ENCODE measurements at regions not wholly inside any gene's neighbourhood (a gene's known extent, or its start where the extent isn't known, plus 50 kb on each side); places are given as distances from the start of the nearest gene placed in this dataset.

DNA sequence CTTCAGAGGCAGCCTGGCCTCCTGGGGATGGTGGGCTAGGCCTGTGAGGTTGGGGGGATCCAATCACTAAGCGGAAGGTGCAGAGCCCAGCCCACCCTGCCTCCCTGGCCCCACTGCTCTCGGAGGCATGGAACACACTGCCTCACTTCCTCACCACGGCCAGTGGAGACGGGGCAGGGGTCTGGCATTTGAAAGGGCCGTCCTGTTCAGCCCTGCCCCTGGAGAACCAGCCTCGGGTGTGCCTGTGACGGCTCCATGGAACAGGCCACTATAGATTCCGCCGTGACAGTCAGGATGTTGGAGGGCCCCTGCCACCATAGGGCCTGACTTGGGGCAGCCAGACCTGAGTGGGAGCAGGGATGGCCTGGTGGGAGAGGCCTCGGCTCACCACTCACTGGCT is 110.2 kb downstream of the DACT2 start:
- no peak overlapping the region for H2BK120ac ChIP-seq (ENCODE audit: low read depth, low read length)
- WGBS, 2 experiments (ENCODE audit: extremely low coverage in 2 of 2, insufficient read length in 1 of 2) = 50% methylated on average over 4 of the region's 10 CpGs; no CpG with 5 or more reads in 1 of the 2 experiments
- TF ChIP-seq, protein P1, sequence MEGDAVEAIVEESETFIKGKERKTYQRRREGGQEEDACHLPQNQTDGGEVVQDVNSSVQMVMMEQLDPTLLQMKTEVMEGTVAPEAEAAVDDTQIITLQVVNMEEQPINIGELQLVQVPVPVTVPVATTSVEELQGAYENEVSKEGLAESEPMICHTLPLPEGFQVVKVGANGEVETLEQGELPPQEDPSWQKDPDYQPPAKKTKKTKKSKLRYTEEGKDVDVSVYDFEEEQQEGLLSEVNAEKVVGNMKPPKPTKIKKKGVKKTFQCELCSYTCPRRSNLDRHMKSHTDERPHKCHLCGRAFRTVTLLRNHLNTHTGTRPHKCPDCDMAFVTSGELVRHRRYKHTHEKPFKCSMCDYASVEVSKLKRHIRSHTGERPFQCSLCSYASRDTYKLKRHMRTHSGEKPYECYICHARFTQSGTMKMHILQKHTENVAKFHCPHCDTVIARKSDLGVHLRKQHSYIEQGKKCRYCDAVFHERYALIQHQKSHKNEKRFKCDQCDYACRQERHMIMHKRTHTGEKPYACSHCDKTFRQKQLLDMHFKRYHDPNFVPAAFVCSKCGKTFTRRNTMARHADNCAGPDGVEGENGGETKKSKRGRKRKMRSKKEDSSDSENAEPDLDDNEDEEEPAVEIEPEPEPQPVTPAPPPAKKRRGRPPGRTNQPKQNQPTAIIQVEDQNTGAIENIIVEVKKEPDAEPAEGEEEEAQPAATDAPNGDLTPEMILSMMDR (conservative IDR thresholded peaks at IDR 0.05; ENCODE audit: low read depth, low read length) = no peak
- TF ChIP-seq RCOR1 (IDR thresholded peaks at IDR 0.05; ENCODE audit: insufficient replicate concordance, low read length) = no peak

More for the DNA sequence above, 110.2 kb downstream of the DACT2 start:
- Histone ChIP-seq H4K8ac (ENCODE audit: low read depth in 2 of 2, low read length in 2 of 2) (no peak overlapping the region), H3K27me3 (ENCODE audit: control insufficient read depth, insufficient read depth, low read length) (no peaks in the 10 kb centered on the region), H2BK20ac (ENCODE audit: low read depth, low read length) (no peak overlapping the region), H3K36me3 (ENCODE audit: control insufficient read depth, insufficient read depth, low read length) (no peaks in the 10 kb centered on the region), H3K9me1 (ENCODE audit: insufficient read depth, low read length) (no peaks in the 10 kb centered on the region), H2AFZ (replicated peaks; ENCODE audit: low read length, poor library complexity) (no peak overlapping the region), H3K9me3 (ENCODE audit: control insufficient read depth, insufficient read depth, low read length) (peaks cover 31% of the 10 kb centered on the region), H3K23ac (ENCODE audit: low read depth, low read length) (no peak overlapping the region), H2AK9ac (replicated peaks; ENCODE audit: low read depth, low read length, poor library complexity) (no peak overlapping the region), H2AK5ac (ENCODE audit: low read depth, low read length) (no peak overlapping the region), H2BK15ac (ENCODE audit: low read depth, low read length) (no peak overlapping the region), H3K9ac (ENCODE audit: low read depth, low read length) (no peak overlapping the region), H3K4ac (ENCODE audit: low read depth, low read length) (no peak overlapping the region), H3K18ac (ENCODE audit: low read depth, low read length) (no peak overlapping the region), H4K91ac (ENCODE audit: insufficient read depth, low read depth, low read length) (no peak overlapping the region), H3K79me1 (ENCODE audit: low read depth in 1 of 2, low read length in 2 of 2) (no peaks in the 10 kb centered on the region), H3K4me3 (ENCODE audit: insufficient read depth, low read depth, low read length) (no peak overlapping the region), H2BK5ac (ENCODE audit: low read depth, low read length, poor library complexity, severe bottlenecking) (no peak overlapping the region), H3K56ac (ENCODE audit: extremely low read depth, insufficient read depth, low read length) (no peak overlapping the region), H3K27ac (ENCODE audit: insufficient read depth, low read length) (no peak overlapping the region), H3K4me1 (ENCODE audit: control insufficient read depth, insufficient read depth, low read length) (no peaks in the 10 kb centered on the region), H4K5ac (ENCODE audit: low read depth, low read length) (no peak overlapping the region), H4K20me1 (ENCODE audit: insufficient read depth, low read length) (no peaks in the 10 kb centered on the region), H3K4me2 (ENCODE audit: low read depth, low read length) (no peak overlapping the region), H3K14ac (replicated peaks; ENCODE audit: low read depth, low read length) (no peak overlapping the region)
- intact Hi-C loops (cut with micrococcal nuclease) = no loop called here
- no peak for DNase-seq
- no peak for ATAC-seq (ENCODE audit: low read depth)
- ChIA-PET CTCF (no interaction called here), POLR2A (ENCODE audit: unreplicated experiment) (no interaction called here)
- dilution Hi-C loops (cut with HindIII; ENCODE audit: low sequenced_read_pairs, unreplicated experiment) = no loop called here
- BruUV-seq (replicated peaks) = no TSS peak
- in situ Hi-C loops (cut with MboI; ENCODE audit: low sequenced_read_pairs) = no loop called here

Measured in IMR-90 (cell line).